Liver (tissue), 3 donors: ENCODE measurements at regions not wholly inside any gene's neighbourhood (a gene's known extent, or its start where the extent isn't known, plus 50 kb on each side); places are given as distances from the start of the nearest gene placed in this dataset.

Experiments
- CTCF ChIP-seq: fragments of 150-350 bp; IDR thresholded peaks from 2 replicates; pipeline ENCODE4 v1.5.1; 2017; ENCODE audit warnings: improper control_type of control experiment, low read depth, low read length; ENCODE audit not compliant: missing input control
- EGR1 ChIP-seq, 2 donors: IDR thresholded peaks; 2 replicates each; pipeline ENCODE4 v1.6.1; 2016 to 2018; ENCODE audit warnings: antibody characterized with exemption in 2 of 2, low read depth in 2 of 2
- FOXA1 ChIP-seq: IDR thresholded peaks from 2 replicates; pipeline ENCODE4 v1.6.1; 2016; ENCODE audit warnings: antibody characterized with exemption
- HNF4A ChIP-seq, 2 donors: conservative IDR thresholded peaks; 2 replicates each; pipeline ENCODE4 v1.6.1; 2016; ENCODE audit warnings: antibody characterized with exemption in 2 of 2, mild to moderate bottlenecking in 2 of 2
- MAX ChIP-seq: IDR thresholded peaks from 2 replicates; pipeline ENCODE4 v1.6.1; 2016; ENCODE audit warnings: antibody characterized with exemption
- RAD21 ChIP-seq, 2 donors: IDR thresholded peaks; 2 replicates each; pipeline ENCODE4 v1.6.1; 2016; ENCODE audit warnings: antibody characterized with exemption in 2 of 2, mild to moderate bottlenecking in 2 of 2
- REST ChIP-seq: IDR thresholded peaks from 2 replicates; pipeline ENCODE4 v1.6.1; 2016; ENCODE audit warnings: antibody characterized with exemption, mild to moderate bottlenecking
- RXRA ChIP-seq, 2 donors: IDR thresholded peaks; 2 replicates each; pipeline ENCODE4 v1.6.1; 2017 to 2018; ENCODE audit warnings: antibody characterized with exemption in 2 of 2, mild to moderate bottlenecking in 1 of 2
- TAF1 ChIP-seq: conservative IDR thresholded peaks from 2 replicates; pipeline ENCODE4 v1.6.1; 2016; ENCODE audit warnings: antibody characterized with exemption, mild to moderate bottlenecking
- YY1 ChIP-seq: IDR thresholded peaks from 2 replicates; pipeline ENCODE4 v1.6.1; 2016; ENCODE audit warnings: antibody characterized with exemption, mild to moderate bottlenecking
- donor health status: healthy.
- donor health status: healthy.

GRCh38 chr7:9391984-9392383 lies 958.6 kb downstream of the NXPH1 start:
- TF ChIP-seq CTCF (no peak), RAD21 (IDR thresholded peaks at IDR 0.05) (no peak), HNF4A (conservative IDR thresholded peaks at IDR 0.05) (no peak), RXRA (IDR thresholded peaks at IDR 0.05) (no peak), MAX (no peak), EGR1 (IDR thresholded peaks at IDR 0.05; ENCODE audit: low read depth in 2 of 2) (no peak), YY1 (no peak), FOXA1 (no peak), REST (no peak), TAF1 (no peak)
